Activated naive CD8-positive, alpha-beta T cell treated with anti-CD3 and anti-CD28 coated beads, Interleukin-2, amount 50 U/mL, for 16 hours (primary cell): ENCODE measurements at regions not wholly inside any gene's neighbourhood (a gene's known extent, or its start where the extent isn't known, plus 50 kb on each side); places are given as distances from the start of the nearest gene placed in this dataset.

ENCODE experiments used
- DNase-seq: peaks from one replicate; pipeline ENCODE4 v3.0.0-alpha.2; 2020; ENCODE audit warnings: low read depth, low spot score

GRCh38 chr10:78296785-78297184 lies 263.1 kb downstream of the RPS24 start:
- no peak for DNase-seq

GRCh38 chr10:78297997-78298396 lies 264.3 kb downstream of the RPS24 start:
- no peak for DNase-seq

GRCh38 chr10:78298835-78299234 lies 265.2 kb downstream of the RPS24 start:
- no peak for DNase-seq

- no peak for DNase-seq
Observed at GRCh38 chr10:78299851-78300468, 266.3 kb downstream of the RPS24 start.

- no peak for DNase-seq
Observed at GRCh38 chr10:78300526-78300925, 266.9 kb downstream of the RPS24 start.

- DNase-seq = no peak
Observed at GRCh38 chr10:78301481-78301880, 267.8 kb downstream of the RPS24 start.

GRCh38 chr10:78301891-78302738 lies 268.5 kb downstream of the RPS24 start:
- DNase-seq = no peak

GRCh38 chr10:78302739-78302988 lies 269.0 kb downstream of the RPS24 start:
- DNase-seq = no peak

GRCh38 chr10:78302989-78303854 lies 269.6 kb downstream of the RPS24 start:
- DNase-seq = peak; percentile 92

GRCh38 chr10:78304091-78305045 lies 270.7 kb downstream of the RPS24 start:
- no peak for DNase-seq

- DNase-seq = no peak
Observed at GRCh38 chr10:78305311-78305710, 271.6 kb downstream of the RPS24 start.

- DNase-seq = no peak
Observed at GRCh38 chr10:78306358-78306757, 272.7 kb downstream of the RPS24 start.

GRCh38 chr10:78307576-78307975 lies 273.9 kb downstream of the RPS24 start:
- DNase-seq = no peak

- no peak for DNase-seq
Observed at GRCh38 chr10:78309536-78310237, 276.0 kb downstream of the RPS24 start.

GRCh38 chr10:78310481-78311080 lies 276.9 kb downstream of the RPS24 start:
- no peak for DNase-seq

GRCh38 chr10:78312197-78313047 lies 278.8 kb downstream of the RPS24 start:
- DNase-seq = no peak

GRCh38 chr10:78313048-78313381 lies 279.4 kb downstream of the RPS24 start:
- no peak for DNase-seq

GRCh38 chr10:78313636-78314035 lies 280.0 kb downstream of the RPS24 start:
- DNase-seq = no peak

GRCh38 chr10:78314651-78315050 lies 281.0 kb downstream of the RPS24 start:
- no peak for DNase-seq
